ENCODE measurements at regions not wholly inside any gene's neighbourhood (a gene's known extent, or its start where the extent isn't known, plus 50 kb on each side); places are given as distances from the start of the nearest gene placed in this dataset.

DNA sequence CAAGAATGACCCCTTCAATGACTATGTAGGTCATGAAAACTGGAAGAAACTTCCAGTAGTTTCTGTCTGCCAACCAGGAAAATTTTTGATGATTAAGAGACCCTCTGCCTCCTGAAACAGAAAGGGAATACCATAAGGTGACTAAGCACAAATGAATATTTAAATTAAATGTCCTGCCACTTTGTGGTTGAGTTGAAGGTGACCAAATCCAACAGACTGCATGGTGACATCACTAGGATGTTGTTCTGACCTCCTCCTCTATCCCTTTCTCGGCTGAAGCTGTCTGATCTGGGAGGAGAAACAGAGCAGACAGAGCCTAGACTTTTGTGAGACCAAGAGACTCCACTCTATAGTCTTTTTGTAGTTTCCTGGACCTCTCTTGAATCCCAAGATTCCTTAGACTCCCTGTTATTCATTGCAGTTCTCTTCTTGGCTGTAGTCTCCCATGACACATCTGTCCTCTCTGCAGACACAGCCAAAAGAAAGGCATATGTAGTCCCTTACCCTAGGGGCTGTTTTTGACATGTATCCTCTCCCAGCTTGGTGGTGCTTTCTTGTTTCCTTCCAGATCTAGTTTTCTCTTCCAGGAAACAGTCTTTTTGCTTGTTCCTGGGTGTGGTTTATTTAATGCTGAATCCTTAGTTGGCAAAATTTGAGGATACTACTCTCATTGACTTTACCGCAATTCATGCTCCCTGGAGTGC is 55.2 kb upstream of the UBE3A start:
- TF ChIP-seq, protein P1, sequence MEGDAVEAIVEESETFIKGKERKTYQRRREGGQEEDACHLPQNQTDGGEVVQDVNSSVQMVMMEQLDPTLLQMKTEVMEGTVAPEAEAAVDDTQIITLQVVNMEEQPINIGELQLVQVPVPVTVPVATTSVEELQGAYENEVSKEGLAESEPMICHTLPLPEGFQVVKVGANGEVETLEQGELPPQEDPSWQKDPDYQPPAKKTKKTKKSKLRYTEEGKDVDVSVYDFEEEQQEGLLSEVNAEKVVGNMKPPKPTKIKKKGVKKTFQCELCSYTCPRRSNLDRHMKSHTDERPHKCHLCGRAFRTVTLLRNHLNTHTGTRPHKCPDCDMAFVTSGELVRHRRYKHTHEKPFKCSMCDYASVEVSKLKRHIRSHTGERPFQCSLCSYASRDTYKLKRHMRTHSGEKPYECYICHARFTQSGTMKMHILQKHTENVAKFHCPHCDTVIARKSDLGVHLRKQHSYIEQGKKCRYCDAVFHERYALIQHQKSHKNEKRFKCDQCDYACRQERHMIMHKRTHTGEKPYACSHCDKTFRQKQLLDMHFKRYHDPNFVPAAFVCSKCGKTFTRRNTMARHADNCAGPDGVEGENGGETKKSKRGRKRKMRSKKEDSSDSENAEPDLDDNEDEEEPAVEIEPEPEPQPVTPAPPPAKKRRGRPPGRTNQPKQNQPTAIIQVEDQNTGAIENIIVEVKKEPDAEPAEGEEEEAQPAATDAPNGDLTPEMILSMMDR (IDR thresholded peaks at IDR 0.05) = no peak
- no peak for TF ChIP-seq EZH2 (IDR thresholded peaks at IDR 0.05; ENCODE audit: borderline replicate concordance, insufficient read depth, low read depth, low read length, poor library complexity, severe bottlenecking)
